Suprapubic skin (tissue), 4 donors: ENCODE measurements at regions not wholly inside any gene's neighbourhood (a gene's known extent, or its start where the extent isn't known, plus 50 kb on each side); places are given as distances from the start of the nearest gene placed in this dataset.
"Not testable (repeated sequence)": the region's sequence is repeated elsewhere in the genome, so short reads cannot be mapped to it uniquely, and the experiment has no call there.

ENCODE experiments used
- DNase-seq, 2 donors: peaks; one replicate each; pipeline ENCODE4 v3.0.0-alpha.2; 2019; ENCODE audit warnings: low spot score in 2 of 2
- H3K27ac ChIP-seq: fragments of 200-600 bp; sonication (generic); one replicate; pipeline ENCODE4 v1.5.1; 2019
- H3K27me3 ChIP-seq: fragments of 200-600 bp; sonication (generic); one replicate; pipeline ENCODE4 v1.5.1; 2019
- H3K36me3 ChIP-seq: fragments of 200-600 bp; sonication (generic); one replicate; pipeline ENCODE4 v1.5.1; 2019
- H3K4me1 ChIP-seq: fragments of 200-600 bp; sonication (generic); one replicate; pipeline ENCODE4 v1.5.1; 2019
- H3K4me3 ChIP-seq: fragments of 200-600 bp; sonication (generic); one replicate; pipeline ENCODE4 v1.5.1; 2019; ENCODE audit warnings: mild to moderate bottlenecking
- H3K9me3 ChIP-seq: fragments of 200-600 bp; sonication (generic); one replicate; pipeline ENCODE4 v1.5.1; 2019
- CTCF ChIP-seq, 2 donors: fragments of 200-600 bp in 1 of 2; fragments of 450-650 bp in 1 of 2; sonication (generic) in 1 of 2; IDR thresholded peaks; one replicate each; pipeline ENCODE4 v1.5.1; 2016 to 2019; ENCODE audit warnings: antibody characterized with exemption in 2 of 2, mild to moderate bottlenecking in 1 of 2, moderate library complexity in 1 of 2
- EP300 ChIP-seq: sonication (generic); formaldehyde crosslinking; IDR thresholded peaks from one replicate; pipeline ENCODE4 v1.6.1; 2017; ENCODE audit warnings: antibody characterized with exemption
- POLR2A ChIP-seq, 2 donors: fragments of 450-650 bp; IDR thresholded peaks; one replicate each; pipeline ENCODE4 v1.6.1; 2017; ENCODE audit warnings: antibody characterized with exemption in 2 of 2, mild to moderate bottlenecking in 2 of 2, moderate library complexity in 2 of 2
- POLR2AphosphoS5 ChIP-seq, 3 donors: sonication (generic); formaldehyde crosslinking; IDR thresholded peaks; one replicate each; pipeline ENCODE4 v1.6.1; 2017; ENCODE audit warnings: antibody characterized with exemption in 3 of 3
- WGBS: methylation state at CpG from one replicate; pipeline ENCODE4 v1.1.5; 2018; 5-methylcytosine and 5-hydroxymethylcytosine counted together

- DNase-seq: no peak
- Histone ChIP-seq H3K27ac (no peak overlapping the region), H3K4me3 (no peak overlapping the region), H3K9me3 (no peaks in the 10 kb centered on the region), H3K36me3 (no peaks in the 10 kb centered on the region), H3K4me1 (no peaks in the 10 kb centered on the region), H3K27me3 (no peaks in the 10 kb centered on the region)
- 100% methylated on average over 1 of the region's 4 CpGs for WGBS
- no peak for TF ChIP-seq EP300
- TF ChIP-seq POLR2A (IDR thresholded peaks at IDR 0.05): no peak
- no peak for TF ChIP-seq POLR2AphosphoS5 (IDR thresholded peaks at IDR 0.05)
- TF ChIP-seq CTCF (IDR thresholded peaks at IDR 0.05): no peak
Observed at GRCh38 chr13:24616514-24616913, 63.7 kb upstream of the ATP12A start.

GRCh38 chr13:24617256-24618010 lies 62.8 kb upstream of the ATP12A start:
- Histone ChIP-seq H3K9me3 (no peaks in the 10 kb centered on the region), H3K27ac (no peak overlapping the region), H3K4me3 (no peak overlapping the region), H3K36me3 (no peaks in the 10 kb centered on the region), H3K4me1 (no peaks in the 10 kb centered on the region), H3K27me3 (no peaks in the 10 kb centered on the region)
- no peak for DNase-seq
- WGBS: 48% methylated on average over 11 of the region's 12 CpGs
- TF ChIP-seq CTCF (IDR thresholded peaks at IDR 0.05) (no peak), POLR2A (IDR thresholded peaks at IDR 0.05) (no peak), EP300 (no peak), POLR2AphosphoS5 (IDR thresholded peaks at IDR 0.05) (no peak)

- Histone ChIP-seq H3K4me1 (no peaks in the 10 kb centered on the region), H3K27me3 (no peaks in the 10 kb centered on the region), H3K27ac (no peak overlapping the region), H3K36me3 (no peaks in the 10 kb centered on the region), H3K4me3 (no peak overlapping the region), H3K9me3 (no peaks in the 10 kb centered on the region)
- TF ChIP-seq EP300 (no peak), POLR2A (IDR thresholded peaks at IDR 0.05) (no peak), POLR2AphosphoS5 (IDR thresholded peaks at IDR 0.05) (no peak), CTCF (IDR thresholded peaks at IDR 0.05) (no peak)
- 66% methylated on average over 12 of the region's 15 CpGs for WGBS
- DNase-seq: peak in 1 of 2 donors; percentile 73
Observed at GRCh38 chr13:24618011-24618955, 61.9 kb upstream of the ATP12A start.

GRCh38 chr13:24619282-24619681 lies 60.9 kb upstream of the ATP12A start:
- DNase-seq: no peak
- Histone ChIP-seq H3K36me3 (no peaks in the 10 kb centered on the region), H3K27ac (no peak overlapping the region), H3K4me1 (no peaks in the 10 kb centered on the region), H3K4me3 (no peak overlapping the region), H3K9me3 (no peaks in the 10 kb centered on the region), H3K27me3 (no peaks in the 10 kb centered on the region)
- WGBS: 87% methylated on average over 7 of the region's 7 CpGs
- TF ChIP-seq POLR2AphosphoS5 (IDR thresholded peaks at IDR 0.05): no peak
- no peak for TF ChIP-seq POLR2A (IDR thresholded peaks at IDR 0.05)
- TF ChIP-seq EP300: no peak
- no peak for TF ChIP-seq CTCF (IDR thresholded peaks at IDR 0.05)

GRCh38 chr13:24622481-24623148 lies 57.6 kb upstream of the ATP12A start:
- DNase-seq: not testable (repeated sequence)
- WGBS: 91% methylated on average over 8 of the region's 8 CpGs

More at GRCh38 chr13:24622481-24623148, 57.6 kb upstream of the ATP12A start:
- not testable (repeated sequence) for H3K27ac ChIP-seq, H3K36me3 ChIP-seq, H3K4me3 ChIP-seq, H3K4me1 ChIP-seq, H3K9me3 ChIP-seq, H3K27me3 ChIP-seq
